ENCODE measurements at regions not wholly inside any gene's neighbourhood (a gene's known extent, or its start where the extent isn't known, plus 50 kb on each side); places are given as distances from the start of the nearest gene placed in this dataset.

- TF ChIP-seq EZH2phosphoT487 (IDR thresholded peaks at IDR 0.05; ENCODE audit: low read depth, severe bottlenecking, unreplicated experiment) = no peak
- no peak for TF ChIP-seq CTCF (IDR thresholded peaks at IDR 0.05; ENCODE audit: poor library complexity)
- no peak for TF ChIP-seq EZH2 (IDR thresholded peaks at IDR 0.05; ENCODE audit: borderline replicate concordance)
Observed at GRCh38 chr1:239982762-239983161, 108.9 kb upstream of the FMN2 start.

Data from hepatocyte (in vitro differentiated cells).